MM.1S (cell line): ENCODE measurements at regions not wholly inside any gene's neighbourhood (a gene's known extent, or its start where the extent isn't known, plus 50 kb on each side); places are given as distances from the start of the nearest gene placed in this dataset.

Source experiments
- EZH2 ChIP-seq: fragments of 300-600 bp; sonication (generic); optimal IDR thresholded peaks from 2 replicates; pipeline ENCODE3; 2017; ENCODE audit warnings: low read depth, mild to moderate bottlenecking, antibody characterized with exemption, low read length, mixed read lengths
- EZH2phosphoT487 ChIP-seq: fragments of 300-600 bp; sonication (generic); IDR thresholded peaks from 2 replicates; pipeline ENCODE4 v1.6.1; 2018; ENCODE audit warnings: antibody characterized with exemption, low read length
- TF ChIP-seq, protein P1 (sequence below): fragments of 300-600 bp; sonication (generic); IDR thresholded peaks from 2 replicates; pipeline ENCODE4 v1.5.1; 2016; ENCODE audit warnings: antibody characterized with exemption, low read length, mixed read lengths

GRCh38 chr1:196030455-196030854 is 577.8 kb downstream of the KCNT2 start:
- TF ChIP-seq, protein P1, sequence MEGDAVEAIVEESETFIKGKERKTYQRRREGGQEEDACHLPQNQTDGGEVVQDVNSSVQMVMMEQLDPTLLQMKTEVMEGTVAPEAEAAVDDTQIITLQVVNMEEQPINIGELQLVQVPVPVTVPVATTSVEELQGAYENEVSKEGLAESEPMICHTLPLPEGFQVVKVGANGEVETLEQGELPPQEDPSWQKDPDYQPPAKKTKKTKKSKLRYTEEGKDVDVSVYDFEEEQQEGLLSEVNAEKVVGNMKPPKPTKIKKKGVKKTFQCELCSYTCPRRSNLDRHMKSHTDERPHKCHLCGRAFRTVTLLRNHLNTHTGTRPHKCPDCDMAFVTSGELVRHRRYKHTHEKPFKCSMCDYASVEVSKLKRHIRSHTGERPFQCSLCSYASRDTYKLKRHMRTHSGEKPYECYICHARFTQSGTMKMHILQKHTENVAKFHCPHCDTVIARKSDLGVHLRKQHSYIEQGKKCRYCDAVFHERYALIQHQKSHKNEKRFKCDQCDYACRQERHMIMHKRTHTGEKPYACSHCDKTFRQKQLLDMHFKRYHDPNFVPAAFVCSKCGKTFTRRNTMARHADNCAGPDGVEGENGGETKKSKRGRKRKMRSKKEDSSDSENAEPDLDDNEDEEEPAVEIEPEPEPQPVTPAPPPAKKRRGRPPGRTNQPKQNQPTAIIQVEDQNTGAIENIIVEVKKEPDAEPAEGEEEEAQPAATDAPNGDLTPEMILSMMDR: no peak
- TF ChIP-seq EZH2 (no peak), EZH2phosphoT487 (no peak)
